ENCODE measurements at regions not wholly inside any gene's neighbourhood (a gene's known extent, or its start where the extent isn't known, plus 50 kb on each side); places are given as distances from the start of the nearest gene placed in this dataset. TPM values are rescaled to one million over a fixed set of nuclear protein-coding genes. Genes with fewer than 3 reads are reported as not detected.

DNA sequence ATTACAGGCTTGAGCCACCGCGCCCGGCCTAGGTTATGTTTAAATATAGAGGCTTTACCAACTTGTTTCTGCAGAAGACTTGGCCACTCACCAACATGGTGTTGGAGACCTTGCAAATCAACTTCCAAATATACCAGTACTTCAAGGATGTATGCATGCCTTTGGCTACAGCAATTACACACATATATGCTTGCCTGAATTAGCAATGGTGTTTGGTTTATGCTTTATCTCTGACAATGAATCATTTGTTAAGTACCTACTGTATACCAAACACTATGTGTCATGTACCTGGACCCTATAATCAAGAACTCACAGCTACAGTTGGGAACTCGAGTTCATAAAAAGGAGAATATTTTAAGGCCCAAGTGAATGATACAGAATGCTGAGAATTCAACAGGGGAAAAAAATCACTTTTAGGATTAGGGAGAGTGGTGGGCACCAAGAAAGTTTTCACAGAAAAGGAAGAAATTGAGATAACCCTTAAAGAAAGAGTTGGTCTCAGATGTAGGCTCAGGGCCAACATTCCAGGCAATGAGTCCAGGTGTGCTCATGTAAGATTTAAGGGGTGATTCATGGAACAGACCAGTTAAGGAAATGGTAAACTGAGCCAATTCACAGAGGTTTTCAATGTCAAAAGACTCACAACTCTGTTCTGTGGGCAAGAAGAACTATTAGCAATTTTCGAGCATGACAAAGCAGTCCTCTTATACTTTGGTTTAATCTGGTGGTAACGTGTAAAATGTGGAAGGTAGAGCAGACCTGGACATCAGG, 98.9 kb downstream of the BCOR start:
- no peak overlapping the region for H2BK120ac ChIP-seq (ENCODE audit: low read depth, low read length)
- H3K4me1 ChIP-seq (ENCODE audit: control insufficient read depth, insufficient read depth, low read length) = no peaks in the 10 kb centered on the region; the same call in 1 of the 2 replicates
- DNase-seq = no peak
- in situ Hi-C loops (cut with MboI; ENCODE audit: low sequenced_read_pairs) (no loop called here), intact Hi-C loops (cut with micrococcal nuclease) (no loop called here), dilution Hi-C loops (cut with HindIII; ENCODE audit: low sequenced_read_pairs, unreplicated experiment) (no loop called here)
- no peak overlapping the region for H2BK20ac ChIP-seq (ENCODE audit: low read depth, low read length)
- CTCF ChIA-PET = no interaction called here
- no peak overlapping the region for H3K4me3 ChIP-seq (ENCODE audit: insufficient read depth, low read depth, low read length)
- no peak overlapping the region for H4K8ac ChIP-seq (ENCODE audit: low read depth in 2 of 2, low read length in 2 of 2)
- no peak overlapping the region for H3K14ac ChIP-seq (replicated peaks; ENCODE audit: low read depth, low read length)
- no peak overlapping the region for H2AK5ac ChIP-seq (ENCODE audit: low read depth, low read length)
- no peak overlapping the region for H4K91ac ChIP-seq (ENCODE audit: insufficient read depth, low read depth, low read length)
- no peak overlapping the region for H2AFZ ChIP-seq (replicated peaks; ENCODE audit: low read length, poor library complexity)
- no TSS peak for BruUV-seq (replicated peaks)
- no peak overlapping the region for H4K5ac ChIP-seq (ENCODE audit: low read depth, low read length)
- no peak overlapping the region for H2AK9ac ChIP-seq (replicated peaks; ENCODE audit: low read depth, low read length, poor library complexity)
- no peak overlapping the region for H2BK5ac ChIP-seq (ENCODE audit: low read depth, low read length, poor library complexity, severe bottlenecking)
- H3K18ac ChIP-seq (ENCODE audit: low read depth, low read length) = no peak overlapping the region
- H3K4me2 ChIP-seq (ENCODE audit: low read depth, low read length) = no peak overlapping the region
- H3K27ac ChIP-seq (ENCODE audit: insufficient read depth, low read length) = no peak overlapping the region
- H3K9ac ChIP-seq (ENCODE audit: low read depth, low read length) = no peak overlapping the region
- TF ChIP-seq RFX5 (IDR thresholded peaks at IDR 0.05; ENCODE audit: low read depth, low read length) (no peak), MXI1 (IDR thresholded peaks at IDR 0.05; ENCODE audit: borderline replicate concordance, low read depth, low read length) (no peak), RAD21 (IDR thresholded peaks at IDR 0.05; ENCODE audit: low read length) (no peak), MAFK (IDR thresholded peaks at IDR 0.05; ENCODE audit: low read depth, low read length) (no peak), CEBPB (IDR thresholded peaks at IDR 0.05; ENCODE audit: low read depth, low read length) (no peak), CHD1 (IDR thresholded peaks at IDR 0.05; ENCODE audit: low read depth, low read length) (no peak)
- TF ChIP-seq, protein P1, sequence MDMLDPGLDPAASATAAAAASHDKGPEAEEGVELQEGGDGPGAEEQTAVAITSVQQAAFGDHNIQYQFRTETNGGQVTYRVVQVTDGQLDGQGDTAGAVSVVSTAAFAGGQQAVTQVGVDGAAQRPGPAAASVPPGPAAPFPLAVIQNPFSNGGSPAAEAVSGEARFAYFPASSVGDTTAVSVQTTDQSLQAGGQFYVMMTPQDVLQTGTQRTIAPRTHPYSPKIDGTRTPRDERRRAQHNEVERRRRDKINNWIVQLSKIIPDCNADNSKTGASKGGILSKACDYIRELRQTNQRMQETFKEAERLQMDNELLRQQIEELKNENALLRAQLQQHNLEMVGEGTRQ (IDR thresholded peaks at IDR 0.05; ENCODE audit: low read depth, low read length) = no peak
- no peaks in the 10 kb centered on the region for H4K20me1 ChIP-seq (ENCODE audit: insufficient read depth, low read length)
- POLR2A ChIA-PET (ENCODE audit: unreplicated experiment) = no interaction called here
- WGBS, 2 experiments (ENCODE audit: extremely low coverage in 2 of 2, insufficient read length in 1 of 2) = no CpG with 5 or more reads among the region's 6 CpGs
- no peak overlapping the region for H3K4ac ChIP-seq (ENCODE audit: low read depth, low read length)
- H2BK15ac ChIP-seq (ENCODE audit: low read depth, low read length) = no peak overlapping the region
- H3K9me1 ChIP-seq (ENCODE audit: insufficient read depth, low read length) = no peaks in the 10 kb centered on the region
- no peaks in the 10 kb centered on the region for H3K36me3 ChIP-seq (ENCODE audit: control insufficient read depth, insufficient read depth, low read length)
- peaks cover 3% of the 10 kb centered on the region; the same call in 1 of the 2 replicates for H3K27me3 ChIP-seq (ENCODE audit: control insufficient read depth, insufficient read depth, low read length)
- no peak overlapping the region for H3K23ac ChIP-seq (ENCODE audit: low read depth, low read length)
- no peak overlapping the region for H3K56ac ChIP-seq (ENCODE audit: extremely low read depth, insufficient read depth, low read length)
- H3K79me1 ChIP-seq (ENCODE audit: low read depth in 1 of 2, low read length in 2 of 2) = no peaks in the 10 kb centered on the region
- no peaks in the 10 kb centered on the region for H3K9me3 ChIP-seq (ENCODE audit: control insufficient read depth, insufficient read depth, low read length)
- ATAC-seq (ENCODE audit: low read depth) = no peak

Small RNAs in the stretch of these regions (microRNA-seq; reads per million reads assigned to microRNA genes)
- gene MIR1587 (ENCODE audit: insufficient read depth in 1 of 2, insufficient read length in 1 of 2, unreplicated experiment in 1 of 2) (0 reads per million in 2 experiments), gene MIR3937 (ENCODE audit: insufficient read depth in 1 of 2, insufficient read length in 1 of 2, unreplicated experiment in 1 of 2) (0 reads per million in 2 experiments), gene RN7SL732P (ENCODE audit: insufficient read depth, insufficient read length) (not detected), gene RNU6-591P (ENCODE audit: insufficient read depth, insufficient read length) (not detected)

Small RNAs in the stretch of these regions (small RNA-seq; reads per million reads assigned to genes)
- gene MIR1587 (0 reads per million in 5 experiments), gene MIR3937 (0 reads per million in 5 experiments), gene RN7SL732P (0 reads per million in 5 experiments), gene RNU6-591P (0 reads per million in 5 experiments)

Measured in IMR-90 (cell line).